Neural progenitor cell (in vitro differentiated cells): ENCODE measurements at regions not wholly inside any gene's neighbourhood (a gene's known extent, or its start where the extent isn't known, plus 50 kb on each side); places are given as distances from the start of the nearest gene placed in this dataset.
"Not testable (repeated sequence)": the region's sequence is repeated elsewhere in the genome, so short reads cannot be mapped to it uniquely, and the experiment has no call there.

ENCODE experiments used
- DNase-seq: peaks from one replicate; pipeline ENCODE4 v3.0.0-alpha.2; 2016; ENCODE audit warnings: low spot score
- H2AFZ ChIP-seq: fragments of 200-600 bp; sonication (generic); replicated peaks from 2 replicates; pipeline ENCODE4 v1.6.1; 2016; ENCODE audit warnings: antibody characterized with exemption
- H3F3A ChIP-seq: fragments of 200-600 bp; sonication (generic); 2 replicates; pipeline ENCODE4 v1.6.1; 2016; ENCODE audit warnings: antibody characterized with exemption, low read depth
- H3K27ac ChIP-seq: fragments of 200-600 bp; sonication (generic); 2 replicates; pipeline ENCODE4 v1.5.1; 2016; ENCODE audit warnings: mild to moderate bottlenecking
- H3K27me3 ChIP-seq: fragments of 200-600 bp; sonication (generic); 2 replicates; pipeline ENCODE4 v1.6.1; 2016; ENCODE audit warnings: mild to moderate bottlenecking, moderate library complexity
- H3K36me3 ChIP-seq: fragments of 200-600 bp; sonication (generic); 2 replicates; pipeline ENCODE4 v1.5.1; 2016
- H3K4me1 ChIP-seq: fragments of 200-600 bp; sonication (generic); 2 replicates; pipeline ENCODE4 v1.6.1; 2016; ENCODE audit warnings: mixed run types
- H3K4me2 ChIP-seq: fragments of 200-600 bp; sonication (generic); 2 replicates; pipeline ENCODE4 v1.6.1; 2016
- H3K4me3 ChIP-seq: fragments of 200-600 bp; sonication (generic); 2 replicates; pipeline ENCODE4 v1.5.1; 2016
- H3K79me2 ChIP-seq: fragments of 200-600 bp; sonication (generic); 2 replicates; pipeline ENCODE4 v1.6.1; 2016; ENCODE audit warnings: low read depth
- H3K9ac ChIP-seq: fragments of 200-600 bp; sonication (generic); 2 replicates; pipeline ENCODE4 v1.6.1; 2016
- H3K9me3 ChIP-seq: fragments of 200-600 bp; sonication (generic); 2 replicates; pipeline ENCODE4 v1.5.1; 2016; ENCODE audit warnings: low read depth
- H4K20me1 ChIP-seq: fragments of 200-600 bp; sonication (generic); 2 replicates; pipeline ENCODE4 v1.6.1; 2016; ENCODE audit warnings: low read depth
- H3K27ac Mint-ChIP-seq: 3 replicates; pipeline ENCODE4 v1.8.0; 2021; ENCODE audit warnings: mixed read lengths
- H3K27me3 Mint-ChIP-seq: 2 replicates; pipeline ENCODE4 v1.8.0; 2022; ENCODE audit warnings: low read depth, mild to moderate bottlenecking, inconsistent platforms, moderate library complexity, mixed read lengths; ENCODE audit not compliant: insufficient read depth
- H3K36me3 Mint-ChIP-seq: 3 replicates; pipeline ENCODE4 v1.8.0; 2021; ENCODE audit warnings: mixed read lengths
- H3K4me1 Mint-ChIP-seq: 3 replicates; pipeline ENCODE4 v1.8.0; 2021; ENCODE audit warnings: mixed read lengths
- H3K4me3 Mint-ChIP-seq: 3 replicates; pipeline ENCODE4 v1.8.0; 2021; ENCODE audit warnings: mild to moderate bottlenecking, moderate library complexity, mixed read lengths
- H3K9me3 Mint-ChIP-seq: 3 replicates; pipeline ENCODE4 v1.8.0; 2020; ENCODE audit warnings: mixed read lengths
- CTCF ChIP-seq: fragments of 200-600 bp; sonication (generic); IDR thresholded peaks from 2 replicates; pipeline ENCODE4 v1.5.1; 2017; ENCODE audit warnings: antibody characterized with exemption, mild to moderate bottlenecking
- EZH2 ChIP-seq: fragments of 200-600 bp; sonication (generic); IDR thresholded peaks from 2 replicates; pipeline ENCODE4 v1.6.1; 2017; ENCODE audit warnings: antibody characterized with exemption, mild to moderate bottlenecking, moderate library complexity
- EZH2phosphoT487 ChIP-seq: fragments of 200-600 bp; sonication (generic); IDR thresholded peaks from 2 replicates; pipeline ENCODE4 v1.6.1; 2017; ENCODE audit warnings: antibody characterized with exemption

- Mint-ChIP-seq H3K4me1 (peaks cover 9% of the 10 kb centered on the region), H3K4me3 (no peak overlapping the region), H3K27me3 (no peaks in the 10 kb centered on the region), H3K9me3 (no peaks in the 10 kb centered on the region), H3K27ac (no peak overlapping the region), H3K36me3 (no peaks in the 10 kb centered on the region)
- no peak overlapping the region for H3K27ac ChIP-seq
- DNase-seq = no peak
- peaks cover 6% of the 10 kb centered on the region for H3F3A ChIP-seq
- TF ChIP-seq EZH2phosphoT487 = no peak
- no peak for TF ChIP-seq CTCF
- no peak for TF ChIP-seq EZH2
- H3K9me3 ChIP-seq = no peaks in the 10 kb centered on the region
- H3K4me2 ChIP-seq = no peak overlapping the region
- H3K79me2 ChIP-seq = no peaks in the 10 kb centered on the region
- H3K36me3 ChIP-seq = no peaks in the 10 kb centered on the region
- no peak overlapping the region for H3K4me3 ChIP-seq
- H3K27me3 ChIP-seq = peaks cover 15% of the 10 kb centered on the region
- no peaks in the 10 kb centered on the region for H4K20me1 ChIP-seq
- H2AFZ ChIP-seq = no peak overlapping the region
- H3K9ac ChIP-seq = no peak overlapping the region
- H3K4me1 ChIP-seq = peaks cover 6% of the 10 kb centered on the region
These were observed 365.1 kb upstream of the CCNH start for GRCh38 chr5:87777877-87778276.

- Histone ChIP-seq H3K79me2 (no peaks in the 10 kb centered on the region), H3F3A (peaks cover 6% of the 10 kb centered on the region), H3K27me3 (peaks cover 4% of the 10 kb centered on the region), H3K4me1 (peaks cover 6% of the 10 kb centered on the region), H3K27ac (no peak overlapping the region), H3K9me3 (no peaks in the 10 kb centered on the region), H3K4me2 (no peak overlapping the region), H4K20me1 (no peaks in the 10 kb centered on the region), H3K4me3 (no peak overlapping the region), H3K36me3 (no peaks in the 10 kb centered on the region), H2AFZ (no peak overlapping the region), H3K9ac (no peak overlapping the region)
- no peak for DNase-seq
- H3K4me3 Mint-ChIP-seq = no peak overlapping the region
- no peaks in the 10 kb centered on the region for H3K36me3 Mint-ChIP-seq
- no peak overlapping the region for H3K27ac Mint-ChIP-seq
- no peaks in the 10 kb centered on the region for H3K27me3 Mint-ChIP-seq
- TF ChIP-seq EZH2phosphoT487 (no peak), CTCF (no peak), EZH2 (no peak)
- no peaks in the 10 kb centered on the region for H3K9me3 Mint-ChIP-seq
- peaks cover 7% of the 10 kb centered on the region for H3K4me1 Mint-ChIP-seq
These were observed 364.1 kb upstream of the CCNH start for GRCh38 chr5:87776785-87777184.

- H3K27me3 ChIP-seq, H3K4me3 Mint-ChIP-seq, H3K4me1 Mint-ChIP-seq, DNase-seq, H3F3A ChIP-seq, H3K9me3 Mint-ChIP-seq, H2AFZ ChIP-seq, H3K36me3 ChIP-seq, H3K9ac ChIP-seq, H3K27me3 Mint-ChIP-seq, H3K4me2 ChIP-seq, H3K36me3 Mint-ChIP-seq, H3K27ac Mint-ChIP-seq, H4K20me1 ChIP-seq, H3K9me3 ChIP-seq, H3K79me2 ChIP-seq, H3K4me1 ChIP-seq, H3K27ac ChIP-seq, H3K4me3 ChIP-seq: not testable (repeated sequence)
These were observed 363.6 kb upstream of the CCNH start for GRCh38 chr5:87776302-87776701.

GRCh38 chr5:87775228-87775627 lies 362.5 kb upstream of the CCNH start:
- Histone ChIP-seq H3K36me3 (no peaks in the 10 kb centered on the region), H3K27ac (no peak overlapping the region), H3K27me3 (peaks cover 4% of the 10 kb centered on the region), H4K20me1 (no peaks in the 10 kb centered on the region), H3F3A (peaks cover under 1% of the 10 kb centered on the region), H3K4me3 (no peak overlapping the region), H3K79me2 (no peaks in the 10 kb centered on the region), H3K9me3 (no peaks in the 10 kb centered on the region), H3K9ac (no peak overlapping the region), H2AFZ (no peak overlapping the region), H3K4me2 (no peak overlapping the region), H3K4me1 (peaks cover 14% of the 10 kb centered on the region)
- peaks cover 3% of the 10 kb centered on the region for H3K4me1 Mint-ChIP-seq
- no peak overlapping the region for H3K4me3 Mint-ChIP-seq
- no peak overlapping the region for H3K27ac Mint-ChIP-seq
- H3K36me3 Mint-ChIP-seq = no peaks in the 10 kb centered on the region
- no peaks in the 10 kb centered on the region for H3K9me3 Mint-ChIP-seq
- DNase-seq = no peak
- no peaks in the 10 kb centered on the region for H3K27me3 Mint-ChIP-seq
- no peak for TF ChIP-seq EZH2
- TF ChIP-seq EZH2phosphoT487 = no peak
- TF ChIP-seq CTCF = no peak
